HFFc6 (cell line): ENCODE measurements at regions not wholly inside any gene's neighbourhood (a gene's known extent, or its start where the extent isn't known, plus 50 kb on each side); places are given as distances from the start of the nearest gene placed in this dataset.

ENCODE experiments used
- DNase-seq: peaks from one replicate; pipeline ENCODE4 v3.0.0-alpha.2; 2018
- H3K27ac Mint-ChIP-seq: 2 replicates; pipeline ENCODE4 v1.8.0; 2020; ENCODE audit warnings: mild to moderate bottlenecking, mixed read lengths
- H3K27me3 Mint-ChIP-seq: 2 replicates; pipeline ENCODE4 v1.8.0; 2021; ENCODE audit warnings: mild to moderate bottlenecking, moderate library complexity, mixed read lengths; ENCODE audit not compliant: insufficient read depth
- H3K36me3 Mint-ChIP-seq: 2 replicates; pipeline ENCODE4 v1.8.0; 2021; ENCODE audit warnings: low read depth, mixed read lengths
- H3K4me1 Mint-ChIP-seq: 2 replicates; pipeline ENCODE4 v1.8.0; 2020; ENCODE audit warnings: low read depth, mixed read lengths
- H3K4me3 Mint-ChIP-seq: 2 replicates; pipeline ENCODE4 v1.8.0; 2020; ENCODE audit warnings: mild to moderate bottlenecking, moderate library complexity, mixed read lengths
- H3K9me3 Mint-ChIP-seq: 2 replicates; pipeline ENCODE4 v1.8.0; 2020; ENCODE audit warnings: mild to moderate bottlenecking, mixed read lengths
- CTCF ChIP-seq: fragments of 200-600 bp; sonication (generic); IDR thresholded peaks from 2 replicates; pipeline ENCODE4 v1.5.0; 2021; ENCODE audit warnings: antibody characterized with exemption, mild to moderate bottlenecking

- Mint-ChIP-seq H3K27me3 (no peaks in the 10 kb centered on the region), H3K27ac (no peak overlapping the region), H3K9me3 (peaks cover 37% of the 10 kb centered on the region), H3K36me3 (no peaks in the 10 kb centered on the region), H3K4me3 (no peak overlapping the region), H3K4me1 (no peaks in the 10 kb centered on the region)
- no peak for DNase-seq
- no peak for TF ChIP-seq CTCF
Observed at GRCh38 chr3:6779140-6779539, 81.8 kb upstream of the GRM7 start.

- Mint-ChIP-seq H3K9me3 (peaks cover 28% of the 10 kb centered on the region), H3K27me3 (no peaks in the 10 kb centered on the region), H3K4me3 (no peak overlapping the region), H3K27ac (no peak overlapping the region), H3K36me3 (no peaks in the 10 kb centered on the region), H3K4me1 (no peaks in the 10 kb centered on the region)
- no peak for DNase-seq
- no peak for TF ChIP-seq CTCF
Observed at GRCh38 chr3:6781092-6781491, 79.8 kb upstream of the GRM7 start.

- Mint-ChIP-seq H3K36me3 (no peaks in the 10 kb centered on the region), H3K27me3 (no peaks in the 10 kb centered on the region), H3K27ac (no peak overlapping the region), H3K4me1 (no peaks in the 10 kb centered on the region), H3K9me3 (peaks cover under 1% of the 10 kb centered on the region), H3K4me3 (no peak overlapping the region)
- DNase-seq: no peak
- TF ChIP-seq CTCF: no peak
Observed at GRCh38 chr3:6785726-6786125, 75.2 kb upstream of the GRM7 start.

GRCh38 chr3:6791161-6791560, 69.8 kb upstream of the GRM7 start:
- peaks cover 18% of the 10 kb centered on the region; the same call in 1 of the 2 replicates for H3K9me3 Mint-ChIP-seq
- H3K27me3 Mint-ChIP-seq: no peaks in the 10 kb centered on the region
- no peaks in the 10 kb centered on the region for H3K4me1 Mint-ChIP-seq
- no peak overlapping the region for H3K27ac Mint-ChIP-seq
- no peak for TF ChIP-seq CTCF
- no peaks in the 10 kb centered on the region for H3K36me3 Mint-ChIP-seq
- no peak for DNase-seq
- no peak overlapping the region for H3K4me3 Mint-ChIP-seq

- TF ChIP-seq CTCF: peak; percentile 80
- H3K27me3 Mint-ChIP-seq: no peaks in the 10 kb centered on the region
- H3K4me1 Mint-ChIP-seq: no peaks in the 10 kb centered on the region
- no peak for DNase-seq
- no peaks in the 10 kb centered on the region for H3K36me3 Mint-ChIP-seq
- H3K27ac Mint-ChIP-seq: no peak overlapping the region
- H3K9me3 Mint-ChIP-seq: peaks cover 16% of the 10 kb centered on the region
- no peak overlapping the region for H3K4me3 Mint-ChIP-seq
Observed at GRCh38 chr3:6799264-6799915, 61.5 kb upstream of the GRM7 start.

GRCh38 chr3:6803619-6804018, 57.3 kb upstream of the GRM7 start:
- no peaks in the 10 kb centered on the region for H3K36me3 Mint-ChIP-seq
- no peak overlapping the region for H3K27ac Mint-ChIP-seq
- TF ChIP-seq CTCF: no peak

More at GRCh38 chr3:6803619-6804018, 57.3 kb upstream of the GRM7 start:
- Mint-ChIP-seq H3K4me1 (no peaks in the 10 kb centered on the region), H3K27me3 (no peaks in the 10 kb centered on the region), H3K4me3 (no peak overlapping the region), H3K9me3 (peaks cover 15% of the 10 kb centered on the region)
- DNase-seq: no peak
